Gastroesophageal sphincter (tissue), 3 donors: ENCODE measurements at regions not wholly inside any gene's neighbourhood (a gene's known extent, or its start where the extent isn't known, plus 50 kb on each side); places are given as distances from the start of the nearest gene placed in this dataset.

Source experiments
- CTCF ChIP-seq, 4 experiments: fragments of 200-600 bp in 2 of 4; fragments of 450-650 bp in 2 of 4; sonication (generic) in 1 of 4; IDR thresholded peaks; one replicate each; pipeline ENCODE4 v1.5.1; 2017 to 2019; ENCODE audit warnings: antibody characterized with exemption in 4 of 4, mild to moderate bottlenecking in 2 of 4, moderate library complexity in 2 of 4
- EP300 ChIP-seq: sonication (generic); formaldehyde crosslinking; IDR thresholded peaks from one replicate; pipeline ENCODE4 v1.6.1; 2017; ENCODE audit warnings: antibody characterized with exemption, mild to moderate bottlenecking
- POLR2A ChIP-seq, 2 donors: fragments of 450-650 bp; IDR thresholded peaks; one replicate each; pipeline ENCODE4 v1.6.1; 2017; ENCODE audit warnings: antibody characterized with exemption in 2 of 2, mild to moderate bottlenecking in 2 of 2, moderate library complexity in 1 of 2

GRCh38 chr6:19417713-19418112 lies 419.5 kb upstream of the ID4 start:
- no peak for TF ChIP-seq EP300
- no peak for TF ChIP-seq CTCF (IDR thresholded peaks at IDR 0.05)
- no peak for TF ChIP-seq POLR2A (IDR thresholded peaks at IDR 0.05)
